Stimulated activated CD4-positive, alpha-beta T cell treated with anti-CD3 and anti-CD28 coated beads, Interleukin-12 subunit alpha, Interleukin-12 subunit beta, amount 100 ng/mL, for 24 hours (primary cell): ENCODE measurements at regions not wholly inside any gene's neighbourhood (a gene's known extent, or its start where the extent isn't known, plus 50 kb on each side); places are given as distances from the start of the nearest gene placed in this dataset.
"Not testable (repeated sequence)": the region's sequence is repeated elsewhere in the genome, so short reads cannot be mapped to it uniquely, and the experiment has no call there.

Source experiments
- DNase-seq, 2 experiments: peaks; one replicate each; pipeline ENCODE4 v3.0.0-alpha.2; 2020; ENCODE audit warnings: low read depth in 2 of 2

GRCh38 chr10:65342245-65342644 is 1583.6 kb upstream of the LRRTM3 start:
- no peak for DNase-seq

- DNase-seq = no peak
Observed at GRCh38 chr10:65346466-65346865, 1579.4 kb upstream of the LRRTM3 start.

GRCh38 chr10:65348637-65349036 is 1577.2 kb upstream of the LRRTM3 start:
- DNase-seq = no peak

GRCh38 chr10:65350611-65351010 is 1575.2 kb upstream of the LRRTM3 start:
- DNase-seq = no peak

GRCh38 chr10:65355141-65355680 is 1570.6 kb upstream of the LRRTM3 start:
- no peak for DNase-seq

DNA sequence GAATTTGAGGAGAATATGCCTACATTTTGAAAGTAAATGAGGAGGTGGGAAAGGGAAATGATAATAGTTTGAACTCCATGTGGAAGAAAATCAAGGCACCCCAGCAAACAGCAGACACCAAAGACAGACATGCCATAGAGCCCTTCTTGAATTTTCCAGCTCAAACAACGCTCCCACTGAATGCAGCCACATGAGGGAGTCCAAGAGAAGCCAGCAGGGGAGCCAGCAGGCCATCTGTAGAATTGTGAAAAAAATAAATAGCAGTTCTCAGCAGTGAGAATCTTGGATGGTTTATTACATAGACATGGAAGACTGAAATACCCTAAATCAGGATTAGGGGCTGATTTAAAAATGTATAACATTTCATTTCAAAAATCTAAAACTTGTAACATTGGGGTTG is 1567.3 kb upstream of the LRRTM3 start:
- no peak for DNase-seq

DNA sequence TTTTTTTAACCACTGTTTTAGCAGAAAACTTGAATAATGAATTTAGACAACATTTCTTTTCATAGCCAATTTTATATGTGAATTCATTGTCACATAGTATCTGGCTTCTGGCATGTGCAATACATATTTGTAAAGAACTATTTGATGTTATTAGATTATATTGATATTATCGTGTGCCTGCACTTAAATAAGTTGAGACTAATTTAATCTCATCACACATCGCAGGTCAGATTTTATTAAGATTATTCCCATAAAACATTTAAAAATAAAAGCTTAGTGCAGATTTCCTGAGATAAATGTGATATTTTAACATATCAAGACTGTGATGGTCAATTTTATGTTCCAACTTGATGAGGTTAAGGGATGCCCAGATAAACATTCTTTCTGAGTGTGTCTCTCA is 1565.3 kb upstream of the LRRTM3 start:
- DNase-seq = no peak

DNA sequence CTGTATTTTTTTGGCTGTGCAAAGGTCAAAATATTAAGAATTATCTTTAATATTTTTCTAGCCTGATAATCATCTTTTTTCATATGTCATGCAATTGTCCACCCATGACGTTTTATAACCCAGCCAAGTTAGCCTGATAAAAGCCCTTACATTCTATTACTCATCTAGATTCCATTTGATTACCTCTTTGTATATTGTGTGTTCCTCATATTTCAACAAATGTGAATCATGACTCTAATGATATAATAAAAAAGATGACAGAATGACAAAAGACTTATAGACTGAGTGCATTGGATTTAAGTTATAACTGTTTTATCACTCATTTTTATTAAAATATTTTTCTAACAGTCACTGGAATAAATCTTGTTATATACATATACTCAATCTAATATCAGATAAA is 1560.0 kb upstream of the LRRTM3 start:
- no peak for DNase-seq

GRCh38 chr10:65367706-65368105 is 1558.1 kb upstream of the LRRTM3 start:
- no peak for DNase-seq

DNA sequence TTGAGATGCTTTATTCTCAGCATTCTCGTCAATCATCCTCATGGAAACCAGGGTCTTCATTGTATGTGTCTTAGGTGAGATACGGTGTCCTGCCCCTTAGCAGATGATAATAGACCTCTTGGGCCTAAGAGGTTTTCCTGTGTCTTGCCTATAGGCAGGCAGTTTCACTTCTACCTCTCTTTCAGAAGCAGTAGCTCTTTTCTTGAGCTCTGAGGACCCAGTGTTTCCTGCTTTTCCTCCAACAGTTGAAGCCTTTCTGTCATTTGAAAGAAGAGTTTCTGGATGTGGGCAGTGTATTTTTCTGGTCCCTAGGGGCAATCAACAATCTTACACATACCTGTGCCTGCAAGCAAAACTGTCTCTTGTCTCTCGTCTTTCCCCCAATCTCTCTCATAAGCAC is 1550.3 kb upstream of the LRRTM3 start:
- no peak for DNase-seq

GRCh38 chr10:65377687-65378086 is 1548.1 kb upstream of the LRRTM3 start:
- DNase-seq = no peak

DNA sequence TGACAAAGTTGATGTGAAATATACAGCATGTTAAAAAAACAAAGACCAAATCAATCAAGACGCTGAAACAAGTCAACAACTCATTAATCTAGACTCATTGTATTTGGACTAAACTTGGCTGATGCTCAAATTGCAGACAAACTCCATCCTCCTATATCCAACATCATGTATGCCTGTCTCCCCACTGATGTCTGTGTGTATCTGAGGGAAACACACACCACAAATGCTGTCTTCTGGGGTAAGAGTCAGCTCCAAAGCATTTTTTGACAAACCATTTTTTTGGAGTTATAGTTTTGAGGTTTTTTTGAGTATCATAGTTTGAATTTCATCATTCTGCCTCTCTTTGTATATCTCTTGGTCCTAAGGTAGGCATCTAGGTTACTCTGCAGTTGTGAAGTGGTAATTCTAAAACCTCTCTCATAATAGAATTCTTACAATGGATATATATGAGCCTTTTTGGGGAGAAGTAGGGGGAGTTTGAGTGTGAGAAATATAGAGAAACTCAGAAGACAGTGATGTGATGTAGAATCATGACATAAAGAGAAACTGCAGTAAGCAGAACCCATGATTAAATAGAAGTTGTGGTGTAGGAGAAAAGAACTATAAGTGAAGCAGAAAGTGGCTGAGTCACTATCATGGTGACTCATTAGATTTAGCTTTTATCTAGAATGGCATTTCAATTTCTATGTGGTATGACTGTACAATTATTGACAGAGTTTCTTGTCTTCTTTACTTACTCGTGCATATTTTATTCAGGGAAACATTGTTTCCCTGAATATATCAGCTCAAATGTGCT is 1531.1 kb upstream of the LRRTM3 start:
- no peak for DNase-seq

- DNase-seq = no peak
Observed at GRCh38 chr10:65395631-65396030, 1530.2 kb upstream of the LRRTM3 start.

- no peak for DNase-seq
Observed at GRCh38 chr10:65396997-65397396, 1528.8 kb upstream of the LRRTM3 start.

DNA sequence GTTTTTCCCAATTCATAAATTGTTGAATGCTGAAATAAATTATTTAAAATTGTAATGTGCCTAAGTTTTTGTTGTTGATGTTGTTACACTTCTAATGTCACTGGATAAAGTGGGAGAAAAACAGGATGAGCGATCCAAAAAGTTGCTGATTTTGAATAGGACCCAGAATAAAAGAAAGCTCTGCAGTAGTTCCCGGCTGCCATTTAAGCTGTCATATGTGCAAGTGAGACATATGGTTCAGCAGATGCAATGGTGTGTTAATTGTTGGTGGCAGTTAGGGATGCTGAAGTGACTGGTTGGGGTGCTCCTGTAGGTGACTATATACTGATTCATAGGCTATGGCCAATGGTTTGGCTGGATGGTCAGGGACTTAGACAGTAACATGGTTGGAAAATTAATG is 1517.4 kb upstream of the LRRTM3 start:
- DNase-seq = no peak

DNA sequence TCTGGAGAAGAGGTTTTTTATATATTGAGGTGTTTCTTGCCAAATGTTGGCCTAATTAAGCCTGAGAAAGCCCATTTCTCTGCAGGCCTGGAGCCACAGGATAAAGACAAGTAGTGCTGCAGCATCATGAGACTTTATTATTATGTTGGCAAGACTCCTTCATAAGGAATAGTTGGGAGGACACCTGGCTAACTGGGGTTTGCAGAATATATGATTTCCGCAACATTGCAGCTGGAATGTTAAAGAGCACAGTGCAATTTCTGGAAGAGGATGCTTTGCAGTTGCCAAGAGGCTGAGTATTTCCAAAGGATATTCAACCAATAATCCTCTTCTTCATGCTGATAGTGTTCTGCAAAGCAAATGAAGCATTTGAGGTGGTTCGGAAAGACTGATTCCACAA is 1512.8 kb upstream of the LRRTM3 start:
- DNase-seq = no peak

DNA sequence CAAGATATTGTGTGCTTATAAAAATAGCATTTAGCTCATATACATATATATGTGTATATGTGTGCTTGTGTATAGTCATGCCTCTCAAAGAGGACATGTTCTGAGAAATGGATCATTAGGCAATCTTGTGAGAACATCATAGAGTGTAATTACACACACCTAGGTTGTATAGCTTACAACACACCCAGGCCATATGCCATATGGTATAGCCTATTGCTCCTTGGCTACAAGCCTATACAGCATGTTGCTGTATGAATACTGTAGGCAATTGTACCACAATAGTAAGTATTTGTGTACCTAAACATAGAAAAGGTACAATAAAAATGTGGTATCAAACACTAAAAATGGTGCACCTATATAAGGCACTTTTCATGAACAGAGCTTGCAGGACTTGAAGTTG is 1510.5 kb upstream of the LRRTM3 start:
- no peak for DNase-seq

- no peak for DNase-seq
Observed at GRCh38 chr10:65416094-65416493, 1509.7 kb upstream of the LRRTM3 start.

DNA sequence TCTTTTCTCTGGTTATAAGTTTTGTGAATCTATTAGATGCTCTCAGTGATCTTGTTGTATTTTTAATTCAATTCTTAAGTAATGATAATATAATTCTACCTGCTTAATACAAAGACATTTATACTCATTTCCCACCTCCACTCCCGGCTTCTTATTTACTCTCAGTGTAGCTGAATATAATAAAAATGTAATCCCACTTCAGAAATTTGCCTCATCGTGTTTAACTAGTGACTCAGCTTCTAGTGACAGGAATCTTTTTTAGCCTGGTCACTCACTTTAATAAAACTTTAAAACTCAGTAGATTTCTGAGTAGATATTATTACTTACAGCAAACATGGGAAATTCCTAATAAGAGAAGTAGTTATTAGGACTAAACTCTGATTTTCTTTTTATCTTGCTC is 1506.2 kb upstream of the LRRTM3 start:
- no peak for DNase-seq

GRCh38 chr10:65423043-65423442 is 1502.8 kb upstream of the LRRTM3 start:
- no peak for DNase-seq

DNA sequence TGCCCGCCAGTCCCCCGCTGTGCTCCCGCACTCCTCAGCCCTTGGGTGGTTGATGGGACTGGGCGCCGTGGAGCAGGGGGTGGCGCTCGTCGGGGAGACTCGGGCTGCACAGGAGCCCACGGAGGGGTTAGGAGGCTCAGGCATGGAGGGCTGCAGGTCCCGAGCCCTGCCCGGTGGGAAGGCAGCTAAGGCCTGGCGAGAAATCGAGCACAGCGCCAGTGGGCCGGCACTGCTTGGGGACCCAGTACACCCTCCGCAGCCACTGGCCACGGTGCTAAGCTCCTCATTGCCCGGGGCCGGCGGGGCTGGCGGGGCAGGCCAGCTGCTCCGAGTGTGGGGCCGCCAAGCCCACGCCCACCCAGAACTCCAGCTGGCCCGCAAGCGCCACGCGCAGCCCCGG is 1496.5 kb upstream of the LRRTM3 start:
- DNase-seq = not testable (repeated sequence)

GRCh38 chr10:65430979-65431378 is 1494.9 kb upstream of the LRRTM3 start:
- DNase-seq = no peak

GRCh38 chr10:65470986-65471385 is 1454.8 kb upstream of the LRRTM3 start:
- DNase-seq = no peak

DNA sequence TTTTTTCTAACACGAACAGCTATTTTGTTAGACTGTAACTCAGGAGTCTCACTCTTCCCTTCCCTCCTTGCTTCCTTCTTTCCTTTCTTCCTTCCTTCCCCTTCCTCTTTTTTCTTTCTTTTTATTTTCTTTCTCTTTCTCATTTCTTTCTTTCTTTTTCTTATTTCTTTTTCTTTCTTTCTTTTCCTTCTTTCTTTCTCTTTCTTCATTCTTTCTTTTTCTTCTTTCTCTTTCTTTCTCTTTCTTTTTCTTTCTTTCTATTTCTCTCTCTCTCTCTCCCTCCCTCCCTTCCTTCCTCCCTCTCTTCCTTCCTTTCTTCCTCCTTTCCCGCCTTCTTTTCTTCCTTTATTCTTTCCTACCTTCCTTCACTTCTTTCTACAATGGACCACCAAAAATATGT is 1443.0 kb upstream of the LRRTM3 start:
- no peak for DNase-seq
